ENCODE measurements at regions not wholly inside any gene's neighbourhood (a gene's known extent, or its start where the extent isn't known, plus 50 kb on each side); places are given as distances from the start of the nearest gene placed in this dataset.

DNA sequence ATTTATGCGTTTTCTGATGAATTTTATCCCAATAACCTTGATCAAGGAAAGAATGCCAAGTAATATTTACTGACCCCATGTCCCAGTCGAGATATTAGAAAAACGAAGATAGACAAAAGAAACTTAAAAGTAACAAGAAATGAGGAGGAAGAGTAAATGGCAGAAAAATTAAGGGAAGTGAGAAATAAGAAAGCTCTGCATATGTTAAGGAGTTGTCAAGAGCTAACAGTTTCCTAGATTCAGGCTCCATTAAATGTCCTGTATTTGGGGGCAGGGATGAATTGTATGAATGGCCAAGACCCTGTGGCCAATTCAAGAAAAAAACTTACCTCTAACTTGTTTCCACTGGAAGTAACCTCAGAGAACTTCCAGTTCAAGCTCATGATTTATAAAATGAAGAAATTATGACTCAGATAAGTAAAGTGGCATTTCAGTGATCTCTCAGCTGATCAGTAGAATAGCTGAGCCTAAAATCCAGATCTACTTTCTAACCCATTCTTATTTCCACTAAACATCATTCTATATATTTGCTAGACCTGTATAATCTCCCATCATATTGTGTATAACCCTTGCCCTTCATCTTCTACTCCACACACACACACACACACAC is 73.2 kb downstream of the ZC3H11B start:
- no peak for DNase-seq (ENCODE audit: low read depth in 1 of 2, low spot score in 1 of 2)
- TF ChIP-seq JUND (IDR thresholded peaks at IDR 0.05; ENCODE audit: low read depth) = no peak
- in situ Hi-C loops (cut with HindIII; ENCODE audit: low pct_unique_long_range_greater_than_20kb, low sequenced_read_pairs) = no loop called here

DNA sequence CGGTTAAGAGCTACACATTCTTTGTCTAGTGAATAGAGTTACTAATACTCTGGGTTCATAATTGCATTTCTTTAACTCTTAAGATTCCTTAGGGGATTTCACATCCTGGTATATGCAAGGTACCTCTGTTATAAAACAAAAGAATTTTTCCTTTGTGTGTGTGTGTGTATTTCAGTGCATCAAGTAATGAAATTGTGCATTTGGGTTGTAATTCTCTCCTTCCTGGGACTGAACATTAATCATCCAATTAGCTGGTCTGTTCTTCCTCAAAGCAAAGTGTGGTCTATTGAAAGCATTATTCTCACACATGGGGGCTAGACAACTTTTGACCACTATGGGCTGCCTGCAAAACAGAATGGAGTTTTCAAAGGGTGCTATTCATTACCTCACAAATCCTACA is 74.0 kb downstream of the ZC3H11B start:
- TF ChIP-seq JUND (IDR thresholded peaks at IDR 0.05; ENCODE audit: low read depth) = no peak
- in situ Hi-C loops (cut with HindIII; ENCODE audit: low pct_unique_long_range_greater_than_20kb, low sequenced_read_pairs) = no loop called here
- no peak for DNase-seq (ENCODE audit: low read depth in 1 of 2, low spot score in 1 of 2)

- TF ChIP-seq JUND (IDR thresholded peaks at IDR 0.05; ENCODE audit: low read depth) = no peak
- in situ Hi-C loops (cut with HindIII; ENCODE audit: low pct_unique_long_range_greater_than_20kb, low sequenced_read_pairs) = no loop called here
- no peak for DNase-seq (ENCODE audit: low read depth in 1 of 2, low spot score in 1 of 2)
These were observed 75.7 kb downstream of the ZC3H11B start for GRCh38 chr1:219537223-219537631.

- no peak for TF ChIP-seq JUND (IDR thresholded peaks at IDR 0.05; ENCODE audit: low read depth)
- DNase-seq (ENCODE audit: low read depth in 1 of 2, low spot score in 1 of 2) = no peak
- in situ Hi-C loops (cut with HindIII; ENCODE audit: low pct_unique_long_range_greater_than_20kb, low sequenced_read_pairs) = no loop called here
These were observed 76.9 kb downstream of the ZC3H11B start for GRCh38 chr1:219536038-219536437.

DNA sequence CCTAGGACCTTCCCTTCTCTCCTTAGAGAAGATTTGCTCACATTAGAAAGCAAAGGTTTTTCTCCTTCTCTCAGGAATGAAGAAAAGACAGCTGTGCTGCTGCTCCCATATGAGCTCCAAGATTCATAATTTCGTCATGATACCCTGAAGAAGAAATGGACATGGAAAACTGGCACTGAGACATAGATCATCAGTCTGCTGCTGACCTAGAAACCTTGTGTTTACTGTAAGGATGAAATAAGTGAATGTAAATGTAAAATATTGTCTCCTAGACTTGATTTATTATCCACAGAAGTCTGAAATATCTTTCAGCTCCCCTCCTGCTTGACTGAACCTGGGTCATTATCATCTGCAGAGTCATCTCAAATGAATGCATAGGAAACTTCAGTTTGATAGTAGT is 77.9 kb downstream of the ZC3H11B start:
- DNase-seq (ENCODE audit: low read depth in 1 of 2, low spot score in 1 of 2) = no peak
- in situ Hi-C loops (cut with HindIII; ENCODE audit: low pct_unique_long_range_greater_than_20kb, low sequenced_read_pairs) = no loop called here
- no peak for TF ChIP-seq JUND (IDR thresholded peaks at IDR 0.05; ENCODE audit: low read depth)

GRCh38 chr1:219533280-219533679 is 79.6 kb downstream of the ZC3H11B start:
- in situ Hi-C loops (cut with HindIII; ENCODE audit: low pct_unique_long_range_greater_than_20kb, low sequenced_read_pairs) = no loop called here
- DNase-seq (ENCODE audit: low read depth in 1 of 2, low spot score in 1 of 2) = no peak
- no peak for TF ChIP-seq JUND (IDR thresholded peaks at IDR 0.05; ENCODE audit: low read depth)

- peak in 1 of 2 experiments; percentile 48 for DNase-seq (ENCODE audit: low read depth in 1 of 2, low spot score in 1 of 2)
- in situ Hi-C loops (cut with HindIII; ENCODE audit: low pct_unique_long_range_greater_than_20kb, low sequenced_read_pairs) = no loop called here
- TF ChIP-seq JUND (IDR thresholded peaks at IDR 0.05; ENCODE audit: low read depth) = no peak
These were observed 83.8 kb downstream of the ZC3H11B start for GRCh38 chr1:219529116-219529515.

GRCh38 chr1:219528633-219529032 is 84.3 kb downstream of the ZC3H11B start:
- TF ChIP-seq JUND (IDR thresholded peaks at IDR 0.05; ENCODE audit: low read depth) = no peak
- no peak for DNase-seq (ENCODE audit: low read depth in 1 of 2, low spot score in 1 of 2)
- in situ Hi-C loops (cut with HindIII; ENCODE audit: low pct_unique_long_range_greater_than_20kb, low sequenced_read_pairs) = no loop called here

DNA sequence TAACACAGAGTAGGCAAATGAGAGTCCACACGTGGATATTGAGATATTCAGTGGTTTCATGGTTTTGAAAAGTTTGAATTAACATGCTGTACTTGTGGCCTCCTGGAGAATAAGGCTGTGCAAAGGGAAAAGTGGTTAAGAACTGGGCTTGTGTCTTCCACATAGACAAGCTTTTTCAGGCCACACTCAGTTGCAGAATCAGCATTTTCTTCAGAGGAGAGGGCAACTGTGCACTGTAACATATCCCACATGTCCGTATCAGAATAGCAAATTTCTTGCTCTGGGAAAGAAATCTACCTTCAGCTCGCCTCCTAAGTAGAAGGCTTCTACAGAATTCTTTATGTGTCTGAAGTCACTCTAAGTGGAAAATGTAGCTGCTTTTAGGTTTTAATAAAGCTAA is 84.9 kb downstream of the ZC3H11B start:
- TF ChIP-seq JUND (IDR thresholded peaks at IDR 0.05; ENCODE audit: low read depth) = no peak
- no peak for DNase-seq (ENCODE audit: low read depth in 1 of 2, low spot score in 1 of 2)
- in situ Hi-C loops (cut with HindIII; ENCODE audit: low pct_unique_long_range_greater_than_20kb, low sequenced_read_pairs) = no loop called here

DNA sequence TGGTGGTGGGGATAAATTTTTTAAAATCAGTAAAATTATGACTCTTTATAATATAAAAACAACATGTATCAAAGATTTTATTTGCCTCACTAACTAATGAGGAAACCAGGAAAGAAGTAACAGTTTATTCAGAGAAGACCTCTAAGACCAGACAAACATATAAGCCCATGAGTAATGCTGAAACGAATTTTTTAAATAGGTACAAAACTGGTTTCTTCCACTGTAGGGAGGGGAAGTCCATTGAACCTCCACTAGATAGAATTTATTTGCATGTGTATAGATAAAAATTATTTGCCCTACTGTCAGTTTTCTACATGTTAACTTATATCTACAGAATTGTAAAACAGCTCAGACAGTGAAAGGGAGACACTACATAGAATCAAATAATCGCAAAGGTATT is 86.8 kb downstream of the ZC3H11B start:
- no peak for TF ChIP-seq JUND (IDR thresholded peaks at IDR 0.05; ENCODE audit: low read depth)
- in situ Hi-C loops (cut with HindIII; ENCODE audit: low pct_unique_long_range_greater_than_20kb, low sequenced_read_pairs) = no loop called here
- DNase-seq (ENCODE audit: low read depth in 1 of 2, low spot score in 1 of 2) = no peak

DNA sequence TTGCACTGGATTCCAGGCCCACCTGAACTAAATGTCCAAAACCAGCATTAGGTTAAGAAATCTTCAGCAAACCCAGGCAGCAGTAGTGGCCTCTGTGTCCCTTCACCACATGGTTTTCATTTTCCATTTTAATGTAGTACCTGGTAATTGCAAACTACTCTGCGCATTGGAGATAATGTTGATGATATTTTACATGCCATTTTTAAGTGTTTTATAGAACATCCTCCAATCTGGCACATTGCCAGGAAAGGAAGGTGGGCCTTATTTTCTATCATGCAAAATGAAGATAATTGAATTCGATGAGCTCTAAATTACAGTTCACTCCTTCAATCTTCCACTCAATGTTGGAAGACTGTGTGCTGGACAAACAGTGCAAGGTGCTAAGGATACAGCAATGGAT is 89.5 kb downstream of the ZC3H11B start:
- TF ChIP-seq JUND (IDR thresholded peaks at IDR 0.05; ENCODE audit: low read depth) = no peak
- no peak for DNase-seq (ENCODE audit: low read depth in 1 of 2, low spot score in 1 of 2)
- in situ Hi-C loops (cut with HindIII; ENCODE audit: low pct_unique_long_range_greater_than_20kb, low sequenced_read_pairs) = no loop called here

DNA sequence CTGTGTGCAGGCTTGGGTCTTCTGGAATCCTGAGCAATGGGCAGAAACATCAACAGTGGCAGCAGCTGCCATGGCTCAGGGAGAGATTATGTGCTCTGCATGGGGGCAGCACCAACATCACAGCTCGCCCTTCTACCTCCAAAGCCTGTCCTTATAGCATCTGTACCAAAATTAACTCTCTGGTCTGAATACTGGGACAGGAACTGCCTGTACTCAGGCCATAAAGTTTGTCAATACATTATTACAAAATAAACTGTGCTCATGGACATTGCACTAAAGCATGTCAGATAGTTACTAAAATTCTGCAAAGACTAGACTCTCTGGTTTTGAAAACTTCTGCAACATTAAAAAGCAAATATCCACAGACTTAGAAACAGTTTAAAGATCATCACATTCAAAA is 91.6 kb downstream of the ZC3H11B start:
- DNase-seq (ENCODE audit: low read depth in 1 of 2, low spot score in 1 of 2) = no peak
- in situ Hi-C loops (cut with HindIII; ENCODE audit: low pct_unique_long_range_greater_than_20kb, low sequenced_read_pairs) = no loop called here
- TF ChIP-seq JUND (IDR thresholded peaks at IDR 0.05; ENCODE audit: low read depth) = no peak

- no peak for TF ChIP-seq JUND (IDR thresholded peaks at IDR 0.05; ENCODE audit: low read depth)
- no peak for DNase-seq (ENCODE audit: low read depth in 1 of 2, low spot score in 1 of 2)
- in situ Hi-C loops (cut with HindIII; ENCODE audit: low pct_unique_long_range_greater_than_20kb, low sequenced_read_pairs) = no loop called here
These were observed 92.7 kb downstream of the ZC3H11B start for GRCh38 chr1:219520241-219520640.

DNA sequence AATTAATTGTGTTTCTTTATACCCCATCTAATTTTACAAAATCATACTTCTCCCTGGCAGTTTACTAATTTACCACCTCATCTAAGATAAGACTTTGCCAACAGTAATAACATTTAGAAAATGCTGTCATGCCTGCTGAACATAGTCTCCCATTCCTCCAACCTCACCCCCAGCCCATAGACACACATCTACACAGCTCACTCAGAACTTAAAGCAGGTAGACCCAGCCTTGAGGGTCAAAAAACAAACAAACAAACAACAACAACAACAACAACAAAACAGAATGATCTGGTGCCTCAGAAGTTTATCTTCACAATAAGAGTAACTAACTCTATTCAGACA is 94.0 kb downstream of the ZC3H11B start:
- TF ChIP-seq JUND (IDR thresholded peaks at IDR 0.05; ENCODE audit: low read depth) = no peak
- no peak for DNase-seq (ENCODE audit: low read depth in 1 of 2, low spot score in 1 of 2)
- in situ Hi-C loops (cut with HindIII; ENCODE audit: low pct_unique_long_range_greater_than_20kb, low sequenced_read_pairs) = no loop called here
